ENCODE measurements at regions not wholly inside any gene's neighbourhood (a gene's known extent, or its start where the extent isn't known, plus 50 kb on each side); places are given as distances from the start of the nearest gene placed in this dataset.
"Not testable (repeated sequence)": the region's sequence is repeated elsewhere in the genome, so short reads cannot be mapped to it uniquely, and the experiment has no call there.

DNA sequence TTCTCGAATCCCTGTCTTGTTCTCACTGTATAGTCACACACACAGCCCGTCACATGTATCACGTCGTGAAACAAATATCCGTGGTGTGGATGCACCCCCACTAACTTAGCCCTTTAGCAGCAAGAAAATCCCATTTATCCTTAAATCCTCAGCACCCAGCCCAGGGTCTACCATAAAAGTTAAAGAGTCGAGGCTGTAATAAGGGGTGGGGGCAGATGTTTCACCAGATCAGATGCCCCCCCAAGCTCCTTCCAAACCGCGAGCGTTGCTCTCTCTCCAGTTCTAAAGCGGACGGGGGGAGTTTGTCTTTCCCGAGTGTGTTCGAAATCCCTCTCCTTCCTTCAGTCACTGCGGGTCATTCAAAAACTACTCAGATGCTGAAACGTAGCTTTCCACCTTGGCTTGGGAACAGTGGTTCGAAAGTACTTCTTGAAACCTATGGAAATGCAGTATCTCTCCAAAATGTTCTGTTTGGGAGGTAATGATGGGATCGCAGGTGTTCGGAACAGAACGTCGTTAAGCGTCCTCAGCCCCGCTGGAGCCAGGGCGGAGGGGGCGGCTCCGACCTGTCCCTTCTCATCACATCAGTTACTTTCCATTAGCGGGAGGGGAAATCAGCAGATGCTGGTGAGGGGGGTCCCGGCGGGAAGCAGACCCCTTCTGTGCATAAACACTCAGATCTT, 156.2 kb downstream of the BRD1 start:
- ChIA-PET POLR2A (no interaction called here), CTCF (no interaction called here)
- Histone ChIP-seq H3K27ac (ENCODE audit: low read length) (no peak overlapping the region), H3K4me3 (ENCODE audit: low read depth in 2 of 2, low read length in 2 of 2) (no peak overlapping the region), H3K9me3 (ENCODE audit: control insufficient read depth, insufficient read depth, low read depth, low read length) (no peaks in the 10 kb centered on the region), H3K36me3 (ENCODE audit: control insufficient read depth, insufficient read depth, low read length) (no peaks in the 10 kb centered on the region), H3K4me1 (ENCODE audit: control insufficient read depth, insufficient read depth, low read length) (no peaks in the 10 kb centered on the region), H3K27me3 (ENCODE audit: control insufficient read depth, insufficient read depth, low read length) (peaks cover 9% of the 10 kb centered on the region)
- intact Hi-C loops (cut with micrococcal nuclease; ENCODE audit: unreplicated experiment) (no loop called here), in situ Hi-C loops (cut with HindIII; ENCODE audit: low pct_unique_long_range_greater_than_20kb, low sequenced_read_pairs) (no loop called here)
- TF ChIP-seq, protein P1, sequence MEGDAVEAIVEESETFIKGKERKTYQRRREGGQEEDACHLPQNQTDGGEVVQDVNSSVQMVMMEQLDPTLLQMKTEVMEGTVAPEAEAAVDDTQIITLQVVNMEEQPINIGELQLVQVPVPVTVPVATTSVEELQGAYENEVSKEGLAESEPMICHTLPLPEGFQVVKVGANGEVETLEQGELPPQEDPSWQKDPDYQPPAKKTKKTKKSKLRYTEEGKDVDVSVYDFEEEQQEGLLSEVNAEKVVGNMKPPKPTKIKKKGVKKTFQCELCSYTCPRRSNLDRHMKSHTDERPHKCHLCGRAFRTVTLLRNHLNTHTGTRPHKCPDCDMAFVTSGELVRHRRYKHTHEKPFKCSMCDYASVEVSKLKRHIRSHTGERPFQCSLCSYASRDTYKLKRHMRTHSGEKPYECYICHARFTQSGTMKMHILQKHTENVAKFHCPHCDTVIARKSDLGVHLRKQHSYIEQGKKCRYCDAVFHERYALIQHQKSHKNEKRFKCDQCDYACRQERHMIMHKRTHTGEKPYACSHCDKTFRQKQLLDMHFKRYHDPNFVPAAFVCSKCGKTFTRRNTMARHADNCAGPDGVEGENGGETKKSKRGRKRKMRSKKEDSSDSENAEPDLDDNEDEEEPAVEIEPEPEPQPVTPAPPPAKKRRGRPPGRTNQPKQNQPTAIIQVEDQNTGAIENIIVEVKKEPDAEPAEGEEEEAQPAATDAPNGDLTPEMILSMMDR (IDR thresholded peaks at IDR 0.05), result no peak
- TF ChIP-seq SIN3A (IDR thresholded peaks at IDR 0.05; ENCODE audit: borderline replicate concordance, insufficient read depth, low read depth, low read length) (no peak), POLR2AphosphoS5 (IDR thresholded peaks at IDR 0.05; ENCODE audit: low read depth, low read length) (no peak), TCF7L2 (IDR thresholded peaks at IDR 0.05; ENCODE audit: low read depth, low read length) (no peak)
- TF ChIP-seq, protein P2, sequence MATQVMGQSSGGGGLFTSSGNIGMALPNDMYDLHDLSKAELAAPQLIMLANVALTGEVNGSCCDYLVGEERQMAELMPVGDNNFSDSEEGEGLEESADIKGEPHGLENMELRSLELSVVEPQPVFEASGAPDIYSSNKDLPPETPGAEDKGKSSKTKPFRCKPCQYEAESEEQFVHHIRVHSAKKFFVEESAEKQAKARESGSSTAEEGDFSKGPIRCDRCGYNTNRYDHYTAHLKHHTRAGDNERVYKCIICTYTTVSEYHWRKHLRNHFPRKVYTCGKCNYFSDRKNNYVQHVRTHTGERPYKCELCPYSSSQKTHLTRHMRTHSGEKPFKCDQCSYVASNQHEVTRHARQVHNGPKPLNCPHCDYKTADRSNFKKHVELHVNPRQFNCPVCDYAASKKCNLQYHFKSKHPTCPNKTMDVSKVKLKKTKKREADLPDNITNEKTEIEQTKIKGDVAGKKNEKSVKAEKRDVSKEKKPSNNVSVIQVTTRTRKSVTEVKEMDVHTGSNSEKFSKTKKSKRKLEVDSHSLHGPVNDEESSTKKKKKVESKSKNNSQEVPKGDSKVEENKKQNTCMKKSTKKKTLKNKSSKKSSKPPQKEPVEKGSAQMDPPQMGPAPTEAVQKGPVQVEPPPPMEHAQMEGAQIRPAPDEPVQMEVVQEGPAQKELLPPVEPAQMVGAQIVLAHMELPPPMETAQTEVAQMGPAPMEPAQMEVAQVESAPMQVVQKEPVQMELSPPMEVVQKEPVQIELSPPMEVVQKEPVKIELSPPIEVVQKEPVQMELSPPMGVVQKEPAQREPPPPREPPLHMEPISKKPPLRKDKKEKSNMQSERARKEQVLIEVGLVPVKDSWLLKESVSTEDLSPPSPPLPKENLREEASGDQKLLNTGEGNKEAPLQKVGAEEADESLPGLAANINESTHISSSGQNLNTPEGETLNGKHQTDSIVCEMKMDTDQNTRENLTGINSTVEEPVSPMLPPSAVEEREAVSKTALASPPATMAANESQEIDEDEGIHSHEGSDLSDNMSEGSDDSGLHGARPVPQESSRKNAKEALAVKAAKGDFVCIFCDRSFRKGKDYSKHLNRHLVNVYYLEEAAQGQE (IDR thresholded peaks at IDR 0.05; ENCODE audit: insufficient read depth in 1 of 2, low read depth in 2 of 2, low read length in 1 of 2), result no peak
- ATAC-seq (no peak), DNase-seq (ENCODE audit: low read depth, low spot score) (no peak)
- BruUV-seq (replicated peaks), result no TSS peak

DNA sequence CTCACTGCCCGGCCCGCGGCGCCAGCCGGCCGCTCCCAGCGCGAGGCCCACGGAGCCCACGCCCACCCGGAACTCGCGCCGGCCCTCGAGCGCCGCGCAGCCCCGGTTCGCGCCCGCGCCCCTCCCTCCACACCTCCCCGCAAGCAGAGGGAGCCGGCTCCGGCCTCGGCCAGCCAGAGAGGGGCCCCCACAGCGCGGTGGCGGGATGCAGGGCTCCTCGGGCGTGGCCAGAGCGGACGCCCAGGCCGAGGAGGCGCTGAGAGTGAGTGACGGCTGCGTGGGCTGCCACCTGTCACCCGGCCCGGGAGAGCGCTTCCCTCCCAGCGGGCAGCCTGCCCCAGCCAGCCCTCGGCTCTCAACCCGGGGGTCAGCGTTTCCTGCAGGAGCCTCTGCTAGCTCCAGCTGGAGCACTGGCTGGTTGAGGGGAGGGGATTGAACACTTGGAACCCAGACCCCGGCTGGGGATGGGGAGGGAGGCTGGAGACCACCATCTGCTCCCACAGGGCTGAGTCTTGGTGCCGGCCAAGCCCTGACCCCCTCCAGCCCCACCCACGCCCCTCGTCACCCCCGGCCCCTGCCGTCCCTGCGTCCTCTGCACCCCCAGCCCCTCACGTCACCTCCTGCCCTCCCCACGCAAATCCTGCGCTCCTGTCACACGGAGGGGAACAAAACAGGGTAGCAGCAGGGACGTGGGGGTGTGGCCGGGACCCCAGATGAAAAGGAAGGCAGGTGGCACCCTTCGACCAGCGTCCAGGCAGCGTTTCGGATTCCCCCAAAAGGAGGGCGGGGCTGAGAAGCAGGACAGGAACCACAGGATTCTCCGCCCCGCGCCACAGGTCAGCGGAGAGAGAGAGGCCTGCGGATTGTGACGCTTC, 157.0 kb downstream of the BRD1 start:
- no peak for ATAC-seq
- H3K4me1 ChIP-seq (ENCODE audit: control insufficient read depth, insufficient read depth, low read length), result no peaks in the 10 kb centered on the region
- intact Hi-C loops (cut with micrococcal nuclease; ENCODE audit: unreplicated experiment) (no loop called here), in situ Hi-C loops (cut with HindIII; ENCODE audit: low pct_unique_long_range_greater_than_20kb, low sequenced_read_pairs) (no loop called here)
- H3K9me3 ChIP-seq (ENCODE audit: control insufficient read depth, insufficient read depth, low read depth, low read length), result no peaks in the 10 kb centered on the region
- H3K27me3 ChIP-seq (ENCODE audit: control insufficient read depth, insufficient read depth, low read length), result peaks cover 5% of the 10 kb centered on the region; the same call in 1 of the 2 replicates
- no TSS peak for BruUV-seq (replicated peaks)
- no peak overlapping the region for H3K27ac ChIP-seq (ENCODE audit: low read length)
- no peak for DNase-seq (ENCODE audit: low read depth, low spot score)
- TF ChIP-seq, protein P1 (IDR thresholded peaks at IDR 0.05), result no peak
- TF ChIP-seq SIN3A (IDR thresholded peaks at IDR 0.05; ENCODE audit: borderline replicate concordance, insufficient read depth, low read depth, low read length) (no peak), TCF7L2 (IDR thresholded peaks at IDR 0.05; ENCODE audit: low read depth, low read length) (no peak), POLR2AphosphoS5 (IDR thresholded peaks at IDR 0.05; ENCODE audit: low read depth, low read length) (no peak)
- TF ChIP-seq, protein P2 (IDR thresholded peaks at IDR 0.05; ENCODE audit: insufficient read depth in 1 of 2, low read depth in 2 of 2, low read length in 1 of 2), result no peak
- ChIA-PET CTCF (no interaction called here), POLR2A (interaction anchor here (0.6 kb wide), 1 partner anchor 35 kb away, joined by 4 read pairs; no protein-coding TSS in a partner anchor)
- H3K4me3 ChIP-seq (ENCODE audit: low read depth in 2 of 2, low read length in 2 of 2), result no peak overlapping the region
- no peaks in the 10 kb centered on the region for H3K36me3 ChIP-seq (ENCODE audit: control insufficient read depth, insufficient read depth, low read length)

DNA sequence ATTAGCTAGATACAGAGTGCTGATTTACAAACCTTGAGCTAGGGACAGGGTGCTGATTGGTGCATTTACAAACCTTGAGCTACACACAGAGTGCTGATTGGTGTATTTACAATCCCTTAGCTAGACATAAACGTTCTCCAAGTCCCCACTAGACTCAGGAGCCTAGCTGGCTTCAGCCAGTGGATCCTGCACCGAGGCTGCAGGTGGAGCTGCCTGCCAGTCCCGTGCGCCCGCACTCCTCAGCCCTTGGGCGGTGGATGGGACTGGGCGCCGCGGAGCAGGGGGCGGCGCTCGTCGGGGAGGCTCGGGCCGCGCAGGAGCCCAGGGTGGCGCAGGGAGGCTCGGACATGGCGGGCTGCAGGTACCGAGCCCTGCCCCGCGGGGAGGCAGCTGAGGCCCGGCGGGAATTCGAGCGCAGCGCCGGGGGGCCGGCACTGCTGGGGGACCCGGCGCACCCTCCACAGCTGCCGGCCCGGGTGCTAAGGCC, 157.7 kb downstream of the BRD1 start:
- CTCF ChIA-PET; H3K4me1 ChIP-seq (ENCODE audit: control insufficient read depth, insufficient read depth, low read length); intact Hi-C loops (cut with micrococcal nuclease; ENCODE audit: unreplicated experiment); ATAC-seq; H3K27ac ChIP-seq (ENCODE audit: low read length); BruUV-seq (replicated peaks); H3K27me3 ChIP-seq (ENCODE audit: control insufficient read depth, insufficient read depth, low read length); H3K36me3 ChIP-seq (ENCODE audit: control insufficient read depth, insufficient read depth, low read length); DNase-seq (ENCODE audit: low read depth, low spot score); H3K4me3 ChIP-seq (ENCODE audit: low read depth in 2 of 2, low read length in 2 of 2); in situ Hi-C loops (cut with HindIII; ENCODE audit: low pct_unique_long_range_greater_than_20kb, low sequenced_read_pairs); H3K9me3 ChIP-seq (ENCODE audit: control insufficient read depth, insufficient read depth, low read depth, low read length): not testable (repeated sequence)
- POLR2A ChIA-PET, result interaction anchor here (0.6 kb wide), 1 partner anchor 36 kb away, joined by 4 read pairs; no protein-coding TSS in a partner anchor

Data from Panc1 (cell line).